ENCODE measurements at regions not wholly inside any gene's neighbourhood (a gene's known extent, or its start where the extent isn't known, plus 50 kb on each side); places are given as distances from the start of the nearest gene placed in this dataset.

GRCh38 chr6:132236281-132236680, 165.0 kb downstream of the MOXD1 start:
- no peaks in the 10 kb centered on the region for H4K20me1 ChIP-seq (ENCODE audit: insufficient read depth, low read length)
- no peak overlapping the region for H3K27ac ChIP-seq (ENCODE audit: low read depth in 1 of 2, low read length in 2 of 2)
- Mint-ChIP-seq H3K36me3 (no peaks in the 10 kb centered on the region), H3K9me3 (no peaks in the 10 kb centered on the region), H3K27me3 (ENCODE audit: low read depth in 3 of 3) (peaks cover 0 to 9% (median 0%) of the 10 kb centered on the region in 3 donors), H3K4me3 (no peak overlapping the region), H3K27ac (no peak overlapping the region), H3K4me1 (no peaks in the 10 kb centered on the region)
- intact Hi-C loops (cut with micrococcal nuclease): no loop called here
- no peaks in the 10 kb centered on the region for H3K27me3 ChIP-seq (ENCODE audit: control insufficient read depth in 2 of 2, insufficient read depth in 2 of 2, low read length in 2 of 2)
- H3K36me3 ChIP-seq (replicated peaks in 1 of 2; ENCODE audit: control insufficient read depth in 1 of 2, insufficient read depth in 2 of 2, low read length in 2 of 2): no peaks in the 10 kb centered on the region
- no peaks in the 10 kb centered on the region for H3K9me3 ChIP-seq (replicated peaks in 1 of 2; ENCODE audit: control insufficient read depth in 1 of 2, insufficient read depth in 1 of 2, low read length in 2 of 2)
- no peak overlapping the region for H3K4me2 ChIP-seq (replicated peaks; ENCODE audit: extremely low read depth, low read length, poor library complexity, severe bottlenecking)
- no peak overlapping the region for H3K9ac ChIP-seq (ENCODE audit: insufficient read depth, low read length, poor library complexity, severe bottlenecking)
- H2AFZ ChIP-seq (ENCODE audit: insufficient read depth, low read depth, low read length, poor library complexity, severe bottlenecking): no peak overlapping the region
- WGBS (ENCODE audit: insufficient coverage): no CpG with 5 or more reads among the region's 1 CpG
- TF ChIP-seq CTCF (IDR thresholded peaks at IDR 0.05): no peak
- H3K4me3 ChIP-seq (replicated peaks in 1 of 3; ENCODE audit: low read depth in 2 of 3, low read length in 3 of 3): no peak overlapping the region
- DNase-seq: no peak
- no peaks in the 10 kb centered on the region for H3K79me2 ChIP-seq (ENCODE audit: insufficient read depth, low read length)
- H3K4me1 ChIP-seq (ENCODE audit: control insufficient read depth in 1 of 2, insufficient read depth in 2 of 2, low read length in 2 of 2): no peaks in the 10 kb centered on the region

- no peaks in the 10 kb centered on the region for H3K9me3 ChIP-seq (replicated peaks in 1 of 2; ENCODE audit: control insufficient read depth in 1 of 2, insufficient read depth in 1 of 2, low read length in 2 of 2)
- no peak overlapping the region for H3K4me3 ChIP-seq (replicated peaks in 1 of 3; ENCODE audit: low read depth in 2 of 3, low read length in 3 of 3)
- WGBS (ENCODE audit: insufficient coverage): no CpG with 5 or more reads among the region's 2 CpGs
- Mint-ChIP-seq H3K27me3 (ENCODE audit: low read depth in 3 of 3) (peaks cover 0 to 9% (median 0%) of the 10 kb centered on the region in 3 donors), H3K36me3 (no peaks in the 10 kb centered on the region), H3K4me1 (no peaks in the 10 kb centered on the region), H3K4me3 (no peak overlapping the region), H3K27ac (no peak overlapping the region), H3K9me3 (no peaks in the 10 kb centered on the region)
- H3K4me1 ChIP-seq (ENCODE audit: control insufficient read depth in 1 of 2, insufficient read depth in 2 of 2, low read length in 2 of 2): no peaks in the 10 kb centered on the region
- no peaks in the 10 kb centered on the region for H3K27me3 ChIP-seq (ENCODE audit: control insufficient read depth in 2 of 2, insufficient read depth in 2 of 2, low read length in 2 of 2)
- H2AFZ ChIP-seq (ENCODE audit: insufficient read depth, low read depth, low read length, poor library complexity, severe bottlenecking): no peak overlapping the region
- H3K9ac ChIP-seq (ENCODE audit: insufficient read depth, low read length, poor library complexity, severe bottlenecking): no peak overlapping the region
- no peaks in the 10 kb centered on the region for H3K36me3 ChIP-seq (replicated peaks in 1 of 2; ENCODE audit: control insufficient read depth in 1 of 2, insufficient read depth in 2 of 2, low read length in 2 of 2)
- no peaks in the 10 kb centered on the region for H3K79me2 ChIP-seq (ENCODE audit: insufficient read depth, low read length)
- H3K4me2 ChIP-seq (replicated peaks; ENCODE audit: extremely low read depth, low read length, poor library complexity, severe bottlenecking): no peak overlapping the region
- no peak for TF ChIP-seq CTCF (IDR thresholded peaks at IDR 0.05)
- DNase-seq: no peak
- H3K27ac ChIP-seq (ENCODE audit: low read depth in 1 of 2, low read length in 2 of 2): no peak overlapping the region
- no peaks in the 10 kb centered on the region for H4K20me1 ChIP-seq (ENCODE audit: insufficient read depth, low read length)
- intact Hi-C loops (cut with micrococcal nuclease): no loop called here
Observed at GRCh38 chr6:132235596-132236280, 165.5 kb downstream of the MOXD1 start.

Data from CD14-positive monocyte (primary cell).